CD4-positive, alpha-beta T cell treated with Interleukin-6 at 100 ng/mL for 8 hours (primary cell): ENCODE measurements at regions not wholly inside any gene's neighbourhood (a gene's known extent, or its start where the extent isn't known, plus 50 kb on each side); places are given as distances from the start of the nearest gene placed in this dataset.

Experiments used
- DNase-seq: peaks from one replicate; pipeline ENCODE4 v3.0.0-alpha.2; 2020; ENCODE audit warnings: mixed read lengths, low spot score

- DNase-seq = no peak
Measured at GRCh38 chr10:131736321-131736980, 164.4 kb upstream of the PPP2R2D start.

GRCh38 chr10:131737543-131738395 lies 163.0 kb upstream of the PPP2R2D start:
- DNase-seq = no peak

- DNase-seq = no peak
Measured at GRCh38 chr10:131738396-131738735, 162.4 kb upstream of the PPP2R2D start.

GRCh38 chr10:131739206-131739605 lies 161.6 kb upstream of the PPP2R2D start:
- no peak for DNase-seq

GRCh38 chr10:131742500-131742951 lies 158.3 kb upstream of the PPP2R2D start:
- DNase-seq = no peak

GRCh38 chr10:131743190-131744151 lies 157.3 kb upstream of the PPP2R2D start:
- DNase-seq = no peak

- DNase-seq = no peak
Measured at GRCh38 chr10:131744346-131744745, 156.5 kb upstream of the PPP2R2D start.

- no peak for DNase-seq
Measured at GRCh38 chr10:131745591-131745990, 155.2 kb upstream of the PPP2R2D start.

- DNase-seq = no peak
Measured at GRCh38 chr10:131746241-131746711, 154.5 kb upstream of the PPP2R2D start.

GRCh38 chr10:131746785-131747184 lies 154.0 kb upstream of the PPP2R2D start:
- DNase-seq = no peak

- no peak for DNase-seq
Measured at GRCh38 chr10:131747251-131747650, 153.6 kb upstream of the PPP2R2D start.

GRCh38 chr10:131747791-131748190 lies 153.0 kb upstream of the PPP2R2D start:
- no peak for DNase-seq

- no peak for DNase-seq
Measured at GRCh38 chr10:131748191-131748590, 152.6 kb upstream of the PPP2R2D start.

- no peak for DNase-seq
Measured at GRCh38 chr10:131748831-131749766, 151.7 kb upstream of the PPP2R2D start.

GRCh38 chr10:131749767-131750142 lies 151.1 kb upstream of the PPP2R2D start:
- no peak for DNase-seq

- no peak for DNase-seq
Measured at GRCh38 chr10:131750171-131750895, 150.5 kb upstream of the PPP2R2D start.

- no peak for DNase-seq
Measured at GRCh38 chr10:131750973-131751826, 149.6 kb upstream of the PPP2R2D start.

- no peak for DNase-seq
Measured at GRCh38 chr10:131751827-131752775, 148.7 kb upstream of the PPP2R2D start.
